Kidney (tissue), 13 donors: ENCODE measurements at regions not wholly inside any gene's neighbourhood (a gene's known extent, or its start where the extent isn't known, plus 50 kb on each side); places are given as distances from the start of the nearest gene placed in this dataset.

ENCODE experiments used
- DNase-seq, 5 donors: peaks; one replicate each; pipeline ENCODE4 v3.0.0-alpha.2; 2013 to 2020
- FAIRE-seq: peaks from 2 replicates; lab custom pipeline; 2012; peaks lifted over from hg19 to GRCh38; lab: Jason Lieb, UNC
- H3K27ac ChIP-seq, 2 donors: one replicate each; pipeline ENCODE4 v1.7.0; 2013; ENCODE audit warnings: low read depth in 2 of 2, low read length in 2 of 2, inconsistent platforms in 1 of 2
- H3K27me3 ChIP-seq: one replicate; pipeline ENCODE4 v1.7.1; 2013; ENCODE audit warnings: low read length, inconsistent platforms; ENCODE audit not compliant: control insufficient read depth, insufficient read depth
- H3K36me3 ChIP-seq, 3 donors: one replicate each; pipeline versions ENCODE4 v1.7.0 to v1.7.1; 2013; ENCODE audit warnings: low read length in 3 of 3, control low read depth in 1 of 3, inconsistent platforms in 1 of 3; ENCODE audit not compliant: insufficient read depth in 3 of 3, control insufficient read depth in 2 of 3
- H3K4me1 ChIP-seq, 3 donors: one replicate each; pipeline versions ENCODE4 v1.7.0 to v1.7.1; 2013; ENCODE audit warnings: low read length in 3 of 3, inconsistent platforms in 1 of 3, low read depth in 1 of 3; ENCODE audit not compliant: control insufficient read depth in 2 of 3, insufficient read depth in 2 of 3
- H3K4me3 ChIP-seq, 3 donors: one replicate each; pipeline versions ENCODE4 v1.7.0 to v1.8.1; 2013; ENCODE audit warnings: low read length in 3 of 3, control low read depth in 1 of 3, inconsistent platforms in 1 of 3
- H3K9ac ChIP-seq, 3 donors: one replicate each; pipeline versions ENCODE4 v1.7.0 to v1.7.1; 2013; ENCODE audit warnings: low read length in 3 of 3, control low read depth in 1 of 3, inconsistent platforms in 1 of 3
- H3K9me3 ChIP-seq, 3 donors: one replicate each; pipeline versions ENCODE4 v1.7.0 to v1.7.1; 2013; ENCODE audit warnings: low read length in 3 of 3, control low read depth in 1 of 3, inconsistent platforms in 1 of 3; ENCODE audit not compliant: control insufficient read depth in 2 of 3, insufficient read depth in 1 of 3
- CTCF ChIP-seq: IDR thresholded peaks from 3 replicates; pipeline ENCODE4 v1.5.1; 2012; ENCODE audit warnings: mild to moderate bottlenecking, moderate library complexity, borderline replicate concordance; ENCODE audit not compliant: insufficient read depth; ENCODE audit errors: extremely low read depth
- intact Hi-C: fragments of 100-400 bp; cut with DNase I; formaldehyde crosslinking; loops from one replicate; pipeline ENCODE4 v1.11.1; 2022
- donor health status: control.
- donor health status: control.
- donor health status: control.
- donor health status: control.
- donor health status: control.
- donor health status: DM: yes; HTN: yes; CAD: no.
- donor health status: Normal renal cell carcinoma (clear cell type).

- no peak overlapping the region for H3K9ac ChIP-seq
- H3K4me3 ChIP-seq = no peak overlapping the region
- H3K4me1 ChIP-seq = no peaks in the 10 kb centered on the region
- DNase-seq = no peak
- H3K27me3 ChIP-seq = no peaks in the 10 kb centered on the region
- no peaks in the 10 kb centered on the region for H3K9me3 ChIP-seq
- no peak for TF ChIP-seq CTCF
- H3K36me3 ChIP-seq = no peaks in the 10 kb centered on the region
- FAIRE-seq = no peak
- no peak overlapping the region for H3K27ac ChIP-seq
- intact Hi-C loops = no loop called here
These were observed 842.5 kb downstream of the REEP3 start for GRCh38 chr10:64363687-64364086.

GRCh38 chr10:64365663-64366062, 844.5 kb downstream of the REEP3 start:
- no peaks in the 10 kb centered on the region for H3K36me3 ChIP-seq
- H3K4me1 ChIP-seq = no peaks in the 10 kb centered on the region
- H3K4me3 ChIP-seq = no peak overlapping the region
- no peak for TF ChIP-seq CTCF
- H3K27ac ChIP-seq = no peak overlapping the region
- FAIRE-seq = no peak
- H3K9me3 ChIP-seq = no peaks in the 10 kb centered on the region
- H3K27me3 ChIP-seq = no peaks in the 10 kb centered on the region
- no peak overlapping the region for H3K9ac ChIP-seq
- DNase-seq = peak in 1 of 5 donors; percentile 8
- intact Hi-C loops = no loop called here

- no peak overlapping the region for H3K27ac ChIP-seq
- no peaks in the 10 kb centered on the region for H3K4me1 ChIP-seq
- H3K9ac ChIP-seq = no peak overlapping the region
- H3K4me3 ChIP-seq = no peak overlapping the region
- DNase-seq = no peak
- intact Hi-C loops = no loop called here
- H3K9me3 ChIP-seq = no peaks in the 10 kb centered on the region
- no peak for TF ChIP-seq CTCF
- H3K36me3 ChIP-seq = no peaks in the 10 kb centered on the region
- H3K27me3 ChIP-seq = no peaks in the 10 kb centered on the region
- no peak for FAIRE-seq
These were observed 847.1 kb downstream of the REEP3 start for GRCh38 chr10:64368298-64368697.
